IMR-90 (cell line): ENCODE measurements at regions not wholly inside any gene's neighbourhood (a gene's known extent, or its start where the extent isn't known, plus 50 kb on each side); places are given as distances from the start of the nearest gene placed in this dataset.

Source experiments
- ATAC-seq: fragments of 200-7000 bp; cut with Tn5 transposase; 2 replicates; pipeline ENCODE4 v1.9.1; 2020; ENCODE audit warnings: low read depth, mild to moderate bottlenecking, moderate library complexity
- BruUV-seq: library from RNA; stranded (reverse); fragments of 400-500 nt; replicated peaks from 2 replicates; lab custom pipeline; 2021; lab: Mats Ljungman, UMichigan
- CTCF ChIA-PET: fragments of 300-600 bp; formaldehyde crosslinking; extraction: SDS; loops from one replicate; lab custom pipeline; 2021; ENCODE audit warnings: antibody characterized with exemption; lab: Yijun Ruan, JAX
- POLR2A ChIA-PET: fragments of 300-600 bp; sonication (Branson Sonifier 250); formaldehyde crosslinking; loops from one replicate; lab custom pipeline; 2022; ENCODE audit warnings: antibody characterized with exemption; ENCODE audit not compliant: unreplicated experiment; lab: Charles Lee
- DNase-seq: peaks from one replicate; pipeline ENCODE4 v3.0.0; 2013
- H2AFZ ChIP-seq: replicated peaks from 2 replicates; pipeline ENCODE3; 2013; ENCODE audit warnings: low read length, mild to moderate bottlenecking; ENCODE audit not compliant: poor library complexity
- H2AK5ac ChIP-seq: 2 replicates; pipeline ENCODE4 v1.6.1; 2013; ENCODE audit warnings: low read depth, low read length, inconsistent platforms
- H2AK9ac ChIP-seq: replicated peaks from 2 replicates; pipeline ENCODE3; 2013; ENCODE audit warnings: mild to moderate bottlenecking, low read depth, low read length, moderate library complexity; ENCODE audit not compliant: poor library complexity
- H2BK120ac ChIP-seq: 2 replicates; pipeline ENCODE4 v1.6.1; 2013; ENCODE audit warnings: low read depth, low read length, inconsistent platforms
- H2BK15ac ChIP-seq: 3 replicates; pipeline ENCODE4 v1.6.1; 2013; ENCODE audit warnings: low read depth, low read length, inconsistent platforms
- H2BK20ac ChIP-seq: 2 replicates; pipeline ENCODE4 v1.6.1; 2013; ENCODE audit warnings: low read depth, mild to moderate bottlenecking, inconsistent platforms, low read length, moderate library complexity
- H2BK5ac ChIP-seq: 2 replicates; pipeline ENCODE4 v1.6.1; 2013; ENCODE audit warnings: mild to moderate bottlenecking, low read depth, low read length, inconsistent platforms; ENCODE audit not compliant: poor library complexity, severe bottlenecking
- H3K14ac ChIP-seq: replicated peaks from 2 replicates; pipeline ENCODE4 v1.6.1; 2013; ENCODE audit warnings: low read depth, low read length, inconsistent platforms
- H3K18ac ChIP-seq: 2 replicates; pipeline ENCODE4 v1.6.1; 2013; ENCODE audit warnings: low read depth, low read length, control low read depth
- H3K23ac ChIP-seq: 2 replicates; pipeline ENCODE4 v1.6.1; 2013; ENCODE audit warnings: low read depth, low read length, inconsistent platforms
- H3K27ac ChIP-seq: 2 replicates; pipeline ENCODE4 v1.5.1; 2013; ENCODE audit warnings: mild to moderate bottlenecking, control low read depth, low read length; ENCODE audit not compliant: insufficient read depth
- H3K27me3 ChIP-seq: 2 replicates; pipeline ENCODE4 v1.6.1; 2013; ENCODE audit warnings: low read length; ENCODE audit not compliant: control insufficient read depth, insufficient read depth
- H3K36me3 ChIP-seq: 2 replicates; pipeline ENCODE4 v1.6.1; 2013; ENCODE audit warnings: low read length, mixed read lengths; ENCODE audit not compliant: control insufficient read depth, insufficient read depth
- H3K4ac ChIP-seq: 2 replicates; pipeline ENCODE4 v1.6.1; 2013; ENCODE audit warnings: low read depth, low read length, inconsistent platforms
- H3K4me1 ChIP-seq: 2 replicates; pipeline ENCODE4 v1.6.1; 2013; ENCODE audit warnings: low read length, mixed read lengths; ENCODE audit not compliant: control insufficient read depth, insufficient read depth
- H3K4me2 ChIP-seq: 2 replicates; pipeline ENCODE4 v1.6.1; 2013; ENCODE audit warnings: low read depth, mild to moderate bottlenecking, control low read depth, low read length, moderate library complexity
- H3K4me3 ChIP-seq: 2 replicates; pipeline ENCODE4 v1.5.1; 2013; ENCODE audit warnings: low read depth, mild to moderate bottlenecking, control low read depth, low read length, moderate library complexity; ENCODE audit not compliant: insufficient read depth
- H3K56ac ChIP-seq: 2 replicates; pipeline ENCODE4 v1.6.1; 2013; ENCODE audit warnings: low read length, inconsistent platforms; ENCODE audit not compliant: insufficient read depth; ENCODE audit errors: extremely low read depth
- H3K79me1 ChIP-seq, 2 experiments: 2 replicates each; pipeline ENCODE4 v1.6.1; 2013; ENCODE audit warnings: low read length in 2 of 2, inconsistent platforms in 1 of 2, low read depth in 1 of 2
- H3K9ac ChIP-seq: 2 replicates; pipeline ENCODE4 v1.6.1; 2013; ENCODE audit warnings: low read depth, low read length, control low read depth
- H3K9me1 ChIP-seq: 2 replicates; pipeline ENCODE4 v1.6.1; 2013; ENCODE audit warnings: low read length, inconsistent platforms; ENCODE audit not compliant: insufficient read depth
- H3K9me3 ChIP-seq: 2 replicates; pipeline ENCODE4 v1.6.1; 2013; ENCODE audit warnings: low read length; ENCODE audit not compliant: control insufficient read depth, insufficient read depth
- H4K20me1 ChIP-seq: 2 replicates; pipeline ENCODE4 v1.6.1; 2013; ENCODE audit warnings: low read length, inconsistent platforms; ENCODE audit not compliant: insufficient read depth
- H4K5ac ChIP-seq: 2 replicates; pipeline ENCODE4 v1.6.1; 2013; ENCODE audit warnings: mild to moderate bottlenecking, low read depth, low read length, control low read depth
- H4K8ac ChIP-seq, 2 experiments: 2 replicates each; pipeline ENCODE4 v1.6.1; 2013; ENCODE audit warnings: low read depth in 2 of 2, low read length in 2 of 2, control low read depth in 1 of 2, inconsistent platforms in 1 of 2
- H4K91ac ChIP-seq: 2 replicates; pipeline ENCODE4 v1.6.1; 2013; ENCODE audit warnings: low read depth, low read length, inconsistent platforms; ENCODE audit not compliant: insufficient read depth
- BHLHE40 ChIP-seq: fragments of 150-350 bp; IDR thresholded peaks from 2 replicates; pipeline ENCODE4 v1.6.1; 2016; ENCODE audit warnings: mild to moderate bottlenecking, low read depth, low read length
- CEBPB ChIP-seq: IDR thresholded peaks from 2 replicates; pipeline ENCODE4 v1.6.1; 2012; ENCODE audit warnings: low read depth, low read length, improper control_type of control experiment
- CHD1 ChIP-seq: IDR thresholded peaks from 2 replicates; pipeline ENCODE4 v1.6.1; 2012; ENCODE audit warnings: low read depth, low read length, improper control_type of control experiment
- ELK1 ChIP-seq: fragments of 150-350 bp; IDR thresholded peaks from 2 replicates; pipeline ENCODE4 v1.6.1; 2016; ENCODE audit warnings: low read depth, mild to moderate bottlenecking, low read length, moderate library complexity, borderline replicate concordance
- FOS ChIP-seq: fragments of 150-350 bp; IDR thresholded peaks from 2 replicates; pipeline ENCODE4 v1.6.1; 2016; ENCODE audit warnings: low read depth, low read length
- MAFK ChIP-seq: IDR thresholded peaks from 2 replicates; pipeline ENCODE4 v1.6.1; 2012; ENCODE audit warnings: low read depth, low read length, improper control_type of control experiment
- MAZ ChIP-seq: IDR thresholded peaks from 2 replicates; pipeline ENCODE4 v1.6.1; 2012; ENCODE audit warnings: low read depth, mild to moderate bottlenecking, low read length, improper control_type of control experiment, moderate library complexity, borderline replicate concordance
- MXI1 ChIP-seq: IDR thresholded peaks from 2 replicates; pipeline ENCODE4 v1.6.1; 2012; ENCODE audit warnings: low read depth, mild to moderate bottlenecking, low read length, moderate library complexity, borderline replicate concordance
- NFE2L2 ChIP-seq: fragments of 150-350 bp; IDR thresholded peaks from 2 replicates; pipeline ENCODE4 v1.6.1; 2016; ENCODE audit warnings: low read depth, mild to moderate bottlenecking, low read length
- POLR2A ChIP-seq: IDR thresholded peaks from 2 replicates; pipeline ENCODE4 v1.6.1; 2012; ENCODE audit warnings: mild to moderate bottlenecking, low read depth, low read length
- RAD21 ChIP-seq: IDR thresholded peaks from 2 replicates; pipeline ENCODE4 v1.6.1; 2012; ENCODE audit warnings: low read length, improper control_type of control experiment
- RCOR1 ChIP-seq: IDR thresholded peaks from 2 replicates; pipeline ENCODE4 v1.6.1; 2012; ENCODE audit warnings: mild to moderate bottlenecking, low read length, improper control_type of control experiment; ENCODE audit not compliant: insufficient replicate concordance
- RFX5 ChIP-seq: IDR thresholded peaks from 2 replicates; pipeline ENCODE4 v1.8.0; 2012; ENCODE audit warnings: low read depth, mild to moderate bottlenecking, low read length, moderate library complexity
- SMC3 ChIP-seq: fragments of 150-350 bp; IDR thresholded peaks from 2 replicates; pipeline ENCODE4 v1.6.1; 2016; ENCODE audit warnings: low read depth, mild to moderate bottlenecking, antibody characterized with exemption, low read length, moderate library complexity
- USF2 ChIP-seq: fragments of 150-350 bp; IDR thresholded peaks from 2 replicates; pipeline ENCODE4 v1.6.1; 2017; ENCODE audit warnings: mild to moderate bottlenecking, antibody characterized with exemption, low read length, low read depth
- WGBS, 2 experiments: methylation state at CpG; one replicate each; pipeline versions ENCODE4 v1.1.5 to v1.1.7; 2013; ENCODE audit warnings: missing lambda C conversion rate in 2 of 2; ENCODE audit not compliant: insufficient read length in 1 of 2; ENCODE audit errors: extremely low coverage in 2 of 2; 5-methylcytosine and 5-hydroxymethylcytosine counted together
- dilution Hi-C: fragments of 300-500 bp; cut with HindIII; formaldehyde crosslinking; loops from one replicate; pipeline ENCODE4 v1.14.3; 2018; ENCODE audit warnings: low sequenced_read_pairs; ENCODE audit not compliant: unreplicated experiment
- in situ Hi-C: fragments of 300-500 bp; cut with MboI; formaldehyde crosslinking; loops from 3 replicates; pipeline ENCODE4 v1.14.3; 2019; ENCODE audit warnings: low sequenced_read_pairs, inconsistent platforms, mixed read lengths
- intact Hi-C: fragments of 100-400 bp; cut with micrococcal nuclease; formaldehyde crosslinking; loops from 2 replicates; pipeline ENCODE4 v1.10.0; 2022
- TF ChIP-seq, protein P1 (sequence below): conservative IDR thresholded peaks from 2 replicates; pipeline ENCODE4 v1.5.1; 2012; ENCODE audit warnings: mild to moderate bottlenecking, low read depth, low read length, improper control_type of control experiment

DNA sequence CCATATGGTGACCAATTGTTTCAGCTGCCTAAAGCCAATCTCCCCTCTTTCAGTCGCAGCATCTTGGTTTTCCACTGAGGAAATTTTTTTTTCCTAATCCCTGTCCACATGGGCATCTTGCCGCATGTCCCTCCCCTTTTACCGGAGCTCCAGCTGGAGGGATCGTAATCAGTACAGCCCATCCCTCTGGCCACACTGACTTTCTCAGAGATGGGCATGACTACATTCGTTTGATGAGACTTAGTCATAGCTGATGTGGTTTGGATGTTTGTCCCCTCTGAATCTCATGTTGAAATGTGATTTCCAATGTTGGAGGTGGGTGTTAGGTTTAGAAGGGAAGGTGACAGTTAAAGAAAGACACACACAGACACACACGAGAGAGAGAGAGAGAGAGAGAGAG lies 186.8 kb upstream of the CXCL12 start:
- Histone ChIP-seq H3K18ac (no peak overlapping the region), H3K14ac (0 out of 2 replicates have a peak overlapping the region, but pooled peaks have one; percentile 67), H3K36me3 (no peaks in the 10 kb centered on the region), H3K27me3 (no peaks in the 10 kb centered on the region), H4K8ac (no peak overlapping the region), H2BK120ac (peak overlapping the region; percentile 55), H2BK20ac (peak overlapping the region; percentile 96; the same call in 1 of the 2 replicates), H3K23ac (no peak overlapping the region), H2AK5ac (peak overlapping the region; percentile 89; the same call in 1 of the 2 replicates), H3K56ac (no peak overlapping the region), H3K9me1 (peaks cover 9% of the 10 kb centered on the region), H3K27ac (no peak overlapping the region), H3K4me3 (no peak overlapping the region), H4K20me1 (no peaks in the 10 kb centered on the region), H2BK15ac (peak overlapping the region; percentile 18; the same call in 1 of the 3 replicates), H2AFZ (no peak overlapping the region), H3K4me1 (peaks cover 10% of the 10 kb centered on the region), H4K91ac (0 out of 2 replicates have a peak overlapping the region, but pooled peaks have one; percentile 6), H3K9ac (no peak overlapping the region), H2AK9ac (no peak overlapping the region), H3K4ac (peak overlapping the region; percentile 92; the same call in 1 of the 2 replicates), H4K5ac (no peak overlapping the region), H2BK5ac (no peak overlapping the region), H3K9me3 (no peaks in the 10 kb centered on the region), H3K4me2 (no peak overlapping the region), H3K79me1 (no peaks in the 10 kb centered on the region; a peak in 1 of 4 replicates)
- ATAC-seq (no peak), DNase-seq (peak; percentile 63)
- BruUV-seq = no TSS peak
- 86% methylated on average over 1 of the region's 6 CpGs; no CpG with 5 or more reads in 1 of the 2 experiments for WGBS, 2 experiments
- in situ Hi-C loops (no loop called here), dilution Hi-C loops (no loop called here), intact Hi-C loops (no loop called here)
- CTCF ChIA-PET = no interaction called here
- POLR2A ChIA-PET = no interaction called here
- TF ChIP-seq BHLHE40 = no peak
- no peak for TF ChIP-seq MAFK
- no peak for TF ChIP-seq CEBPB
- TF ChIP-seq USF2 = no peak
- TF ChIP-seq MXI1 = no peak
- TF ChIP-seq NFE2L2 = no peak
- no peak for TF ChIP-seq SMC3
- no peak for TF ChIP-seq RCOR1
- no peak for TF ChIP-seq CHD1
- TF ChIP-seq RAD21 = no peak
- TF ChIP-seq, protein P1, sequence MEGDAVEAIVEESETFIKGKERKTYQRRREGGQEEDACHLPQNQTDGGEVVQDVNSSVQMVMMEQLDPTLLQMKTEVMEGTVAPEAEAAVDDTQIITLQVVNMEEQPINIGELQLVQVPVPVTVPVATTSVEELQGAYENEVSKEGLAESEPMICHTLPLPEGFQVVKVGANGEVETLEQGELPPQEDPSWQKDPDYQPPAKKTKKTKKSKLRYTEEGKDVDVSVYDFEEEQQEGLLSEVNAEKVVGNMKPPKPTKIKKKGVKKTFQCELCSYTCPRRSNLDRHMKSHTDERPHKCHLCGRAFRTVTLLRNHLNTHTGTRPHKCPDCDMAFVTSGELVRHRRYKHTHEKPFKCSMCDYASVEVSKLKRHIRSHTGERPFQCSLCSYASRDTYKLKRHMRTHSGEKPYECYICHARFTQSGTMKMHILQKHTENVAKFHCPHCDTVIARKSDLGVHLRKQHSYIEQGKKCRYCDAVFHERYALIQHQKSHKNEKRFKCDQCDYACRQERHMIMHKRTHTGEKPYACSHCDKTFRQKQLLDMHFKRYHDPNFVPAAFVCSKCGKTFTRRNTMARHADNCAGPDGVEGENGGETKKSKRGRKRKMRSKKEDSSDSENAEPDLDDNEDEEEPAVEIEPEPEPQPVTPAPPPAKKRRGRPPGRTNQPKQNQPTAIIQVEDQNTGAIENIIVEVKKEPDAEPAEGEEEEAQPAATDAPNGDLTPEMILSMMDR = no peak
- TF ChIP-seq FOS = no peak
- TF ChIP-seq POLR2A = no peak
- no peak for TF ChIP-seq RFX5
- TF ChIP-seq ELK1 = no peak
- TF ChIP-seq MAZ = no peak
